K562 (cell line): ENCODE measurements at regions not wholly inside any gene's neighbourhood (a gene's known extent, or its start where the extent isn't known, plus 50 kb on each side); places are given as distances from the start of the nearest gene placed in this dataset.

ENCODE experiments used
- ARID1B ChIP-seq: fragments of 450-650 bp; IDR thresholded peaks from 2 replicates; pipeline ENCODE4 v1.6.1; 2016; ENCODE audit warnings: antibody characterized with exemption, mild to moderate bottlenecking, inconsistent platforms
- CEBPG ChIP-seq, 3 experiments: fragments of 200-800 bp in 1 of 3; sonication (Bioruptor generic) in 1 of 3; sonication (generic) in 1 of 3; formaldehyde crosslinking in 1 of 3; IDR thresholded peaks in 2 of 3; conservative IDR thresholded peaks in 1 of 3; 2 replicates each; pipeline versions ENCODE4 v1.6.1 to v1.8.0; 2016 to 2022; ENCODE audit warnings: missing compliant biosample characterization in 2 of 3, missing genetic modification characterization in 2 of 3, mild to moderate bottlenecking in 1 of 3, missing genetic modification reagents in 1 of 3
- CSDE1 ChIP-seq, 2 experiments: fragments of 450-650 bp; IDR thresholded peaks; 2 replicates each; pipeline ENCODE4 v1.6.1; 2016; ENCODE audit warnings: mild to moderate bottlenecking in 1 of 2
- EZH2 ChIP-seq: IDR thresholded peaks from 2 replicates; pipeline ENCODE4 v1.6.1; 2012; ENCODE audit warnings: low read depth, mild to moderate bottlenecking, inconsistent platforms, low read length, borderline replicate concordance
- FOXK1 ChIP-seq: sonication (generic); formaldehyde crosslinking; IDR thresholded peaks from 2 replicates; pipeline ENCODE4 v1.8.0; 2022; ENCODE audit warnings: missing genetic modification reagents, mild to moderate bottlenecking, borderline replicate concordance
- HDAC1 ChIP-seq, 2 experiments: fragments of 450-650 bp; IDR thresholded peaks; 2 replicates each; pipeline ENCODE4 v1.6.1; 2016 to 2017; ENCODE audit warnings: inconsistent platforms in 1 of 2, mild to moderate bottlenecking in 1 of 2, moderate library complexity in 1 of 2
- HDAC3 ChIP-seq: fragments of 450-650 bp; IDR thresholded peaks from 2 replicates; pipeline ENCODE4 v1.6.1; 2018; ENCODE audit warnings: borderline replicate concordance, mild to moderate bottlenecking, moderate library complexity; ENCODE audit not compliant: partially characterized antibody
- HIVEP1 ChIP-seq: fragments of 250-450 bp; sonication (Bioruptor Pico); IDR thresholded peaks from 2 replicates; pipeline ENCODE4 v1.4.0; 2020; ENCODE audit warnings: mild to moderate bottlenecking
- HOXB6 ChIP-seq: fragments of 250-450 bp; sonication (Bioruptor Pico); IDR thresholded peaks from 2 replicates; pipeline ENCODE4 v1.5.1; 2022; ENCODE audit warnings: mild to moderate bottlenecking, borderline replicate concordance
- LARP7 ChIP-seq: fragments of 450-650 bp; IDR thresholded peaks from 2 replicates; pipeline ENCODE4 v1.6.1; 2016
- MEF2A ChIP-seq: IDR thresholded peaks from 2 replicates; pipeline ENCODE4 v1.6.1; 2011; ENCODE audit warnings: low read depth, mild to moderate bottlenecking, low read length, moderate library complexity; ENCODE audit not compliant: control insufficient read depth
- NFE2 ChIP-seq: IDR thresholded peaks from 2 replicates; pipeline ENCODE4 v1.6.1; 2014; ENCODE audit warnings: antibody characterized with exemption, low read depth
- RUNX1 ChIP-seq: sonication (generic); IDR thresholded peaks from 2 replicates; pipeline ENCODE4 v1.6.1; 2016; ENCODE audit warnings: antibody characterized with exemption, low read depth
- SMARCA5 ChIP-seq: fragments of 450-650 bp; IDR thresholded peaks from 2 replicates; pipeline ENCODE4 v1.6.1; 2016
- SMC3 ChIP-seq: conservative IDR thresholded peaks from 2 replicates; pipeline ENCODE4 v1.6.1; 2011; ENCODE audit warnings: low read depth, low read length, improper control_type of control experiment; ENCODE audit not compliant: insufficient read depth
- TAF9B ChIP-seq: fragments of 450-650 bp; IDR thresholded peaks from 2 replicates; pipeline ENCODE4 v1.6.1; 2018; ENCODE audit warnings: mild to moderate bottlenecking; ENCODE audit not compliant: partially characterized antibody
- TCFL5 ChIP-seq: fragments of 250-450 bp; sonication (Bioruptor Pico); conservative IDR thresholded peaks from 2 replicates; pipeline ENCODE4 v1.6.1; 2021; ENCODE audit warnings: mild to moderate bottlenecking, moderate library complexity, matching md5 sums
- ZNF282 ChIP-seq: sonication (generic); formaldehyde crosslinking; IDR thresholded peaks from 2 replicates; pipeline ENCODE4 v1.8.1; 2023; ENCODE audit warnings: missing genetic modification reagents
- TF ChIP-seq, protein P1 (sequence below), 2 experiments: fragments of 450-650 bp; conservative IDR thresholded peaks; 2 replicates each; pipeline ENCODE4 v1.6.1; 2017; ENCODE audit warnings: mild to moderate bottlenecking in 2 of 2, moderate library complexity in 2 of 2
- TF ChIP-seq, protein P2 (sequence below): IDR thresholded peaks from 2 replicates; pipeline ENCODE4 v1.6.1; 2014; ENCODE audit warnings: antibody characterized with exemption
- TF ChIP-seq, protein P3 (sequence below), 3 experiments: fragments of 200-800 bp in 1 of 3; fragments of 250-450 bp in 1 of 3; fragments of 450-650 bp in 1 of 3; sonication (Bioruptor Pico) in 1 of 3; sonication (Bioruptor generic) in 1 of 3; formaldehyde crosslinking in 1 of 3; IDR thresholded peaks; 2 replicates each; pipeline versions ENCODE4 v1.6.1 to v1.8.0; 2016 to 2022; ENCODE audit warnings: mild to moderate bottlenecking in 2 of 3, missing genetic modification characterization in 2 of 3, missing compliant biosample characterization in 1 of 3, moderate library complexity in 1 of 3

DNA sequence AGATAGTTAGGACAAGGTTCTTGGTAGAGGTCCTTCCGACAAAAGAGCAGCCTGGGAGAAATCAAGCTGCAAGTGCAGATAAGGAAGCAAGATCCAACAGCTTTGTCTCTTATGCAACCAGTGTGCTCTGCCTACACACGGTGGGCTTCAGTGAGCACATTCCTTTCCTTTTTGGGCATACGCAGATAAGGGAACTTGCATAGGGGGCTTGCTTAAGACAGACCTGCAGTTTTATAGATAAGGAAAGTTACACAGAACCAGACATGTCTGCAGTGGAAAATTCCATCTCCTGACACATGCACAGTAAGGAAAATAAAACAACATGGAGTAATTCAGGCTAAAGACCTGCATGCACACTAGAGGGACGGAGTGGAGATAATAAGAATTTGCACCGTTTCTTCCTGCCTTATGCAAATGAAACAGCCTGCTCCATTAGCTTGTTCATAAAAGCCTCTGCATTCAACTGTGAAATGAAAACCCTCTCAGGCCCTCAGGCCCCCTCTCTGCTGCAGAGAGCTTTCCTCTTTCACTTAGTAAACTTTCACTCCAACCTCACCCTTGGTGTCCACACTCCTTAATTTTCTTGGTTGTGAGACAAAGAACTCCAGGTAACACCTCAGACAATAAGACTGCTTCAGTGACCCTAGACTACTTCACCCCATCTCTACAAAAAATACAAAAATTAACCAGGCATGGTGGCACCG is 97.5 kb upstream of the MYLIP start (continued):
- TF ChIP-seq HOXB6 (CRISPR knock-in tag) (0 out of 2 replicates have a peak, but pooled peaks have one; percentile 5), HDAC1 (IDR thresholded peaks at IDR 0.05) (peak; percentile 61 to 97; a peak in 3 of 4 replicates), LARP7 (no peak; the same call in 1 of the 2 replicates), CSDE1 (IDR thresholded peaks at IDR 0.05) (no peak; a peak in 1 of 4 replicates), TCFL5 (CRISPR knock-in tag) (peak; percentile 94), ARID1B (peak; percentile 100), CEBPG (CRISPR knock-in tag; IDR thresholded peaks at IDR 0.05) (peak; percentile 92), CEBPG (tag; conservative IDR thresholded peaks at IDR 0.05 in 1 of 2, IDR thresholded peaks at IDR 0.05 in 1 of 2) (peak; percentile 87 to 90), EZH2 (peak; percentile 81; the same call in 1 of the 2 replicates), NFE2 (peak; percentile 75), MEF2A (peak; percentile 91), SMC3 (0 out of 2 replicates have a peak, but pooled peaks have one; percentile 8), HIVEP1 (peak; percentile 93; the same call in 1 of the 2 replicates), FOXK1 (CRISPR knock-in tag) (no peak), RUNX1 (peak; percentile 96), ZNF282 (CRISPR knock-in tag) (no peak), TAF9B (peak; percentile 82), SMARCA5 (no peak), HDAC3 (peak; percentile 99)
- TF ChIP-seq, protein P1, sequence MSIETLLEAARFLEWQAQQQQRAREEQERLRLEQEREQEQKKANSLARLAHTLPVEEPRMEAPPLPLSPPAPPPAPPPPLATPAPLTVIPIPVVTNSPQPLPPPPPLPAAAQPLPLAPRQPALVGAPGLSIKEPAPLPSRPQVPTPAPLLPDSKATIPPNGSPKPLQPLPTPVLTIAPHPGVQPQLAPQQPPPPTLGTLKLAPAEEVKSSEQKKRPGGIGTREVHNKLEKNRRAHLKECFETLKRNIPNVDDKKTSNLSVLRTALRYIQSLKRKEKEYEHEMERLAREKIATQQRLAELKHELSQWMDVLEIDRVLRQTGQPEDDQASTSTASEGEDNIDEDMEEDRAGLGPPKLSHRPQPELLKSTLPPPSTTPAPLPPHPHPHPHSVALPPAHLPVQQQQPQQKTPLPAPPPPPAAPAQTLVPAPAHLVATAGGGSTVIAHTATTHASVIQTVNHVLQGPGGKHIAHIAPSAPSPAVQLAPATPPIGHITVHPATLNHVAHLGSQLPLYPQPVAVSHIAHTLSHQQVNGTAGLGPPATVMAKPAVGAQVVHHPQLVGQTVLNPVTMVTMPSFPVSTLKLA (conservative IDR thresholded peaks at IDR 0.05), result peak; percentile 72 to 88; a peak in 3 of 4 replicates
- TF ChIP-seq, protein P2, sequence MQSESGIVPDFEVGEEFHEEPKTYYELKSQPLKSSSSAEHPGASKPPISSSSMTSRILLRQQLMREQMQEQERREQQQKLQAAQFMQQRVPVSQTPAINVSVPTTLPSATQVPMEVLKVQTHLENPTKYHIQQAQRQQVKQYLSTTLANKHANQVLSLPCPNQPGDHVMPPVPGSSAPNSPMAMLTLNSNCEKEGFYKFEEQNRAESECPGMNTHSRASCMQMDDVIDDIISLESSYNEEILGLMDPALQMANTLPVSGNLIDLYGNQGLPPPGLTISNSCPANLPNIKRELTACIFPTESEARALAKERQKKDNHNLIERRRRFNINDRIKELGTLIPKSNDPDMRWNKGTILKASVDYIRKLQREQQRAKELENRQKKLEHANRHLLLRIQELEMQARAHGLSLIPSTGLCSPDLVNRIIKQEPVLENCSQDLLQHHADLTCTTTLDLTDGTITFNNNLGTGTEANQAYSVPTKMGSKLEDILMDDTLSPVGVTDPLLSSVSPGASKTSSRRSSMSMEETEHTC, result peak; percentile 58; the same call in 1 of the 2 replicates
- TF ChIP-seq, protein P3, sequence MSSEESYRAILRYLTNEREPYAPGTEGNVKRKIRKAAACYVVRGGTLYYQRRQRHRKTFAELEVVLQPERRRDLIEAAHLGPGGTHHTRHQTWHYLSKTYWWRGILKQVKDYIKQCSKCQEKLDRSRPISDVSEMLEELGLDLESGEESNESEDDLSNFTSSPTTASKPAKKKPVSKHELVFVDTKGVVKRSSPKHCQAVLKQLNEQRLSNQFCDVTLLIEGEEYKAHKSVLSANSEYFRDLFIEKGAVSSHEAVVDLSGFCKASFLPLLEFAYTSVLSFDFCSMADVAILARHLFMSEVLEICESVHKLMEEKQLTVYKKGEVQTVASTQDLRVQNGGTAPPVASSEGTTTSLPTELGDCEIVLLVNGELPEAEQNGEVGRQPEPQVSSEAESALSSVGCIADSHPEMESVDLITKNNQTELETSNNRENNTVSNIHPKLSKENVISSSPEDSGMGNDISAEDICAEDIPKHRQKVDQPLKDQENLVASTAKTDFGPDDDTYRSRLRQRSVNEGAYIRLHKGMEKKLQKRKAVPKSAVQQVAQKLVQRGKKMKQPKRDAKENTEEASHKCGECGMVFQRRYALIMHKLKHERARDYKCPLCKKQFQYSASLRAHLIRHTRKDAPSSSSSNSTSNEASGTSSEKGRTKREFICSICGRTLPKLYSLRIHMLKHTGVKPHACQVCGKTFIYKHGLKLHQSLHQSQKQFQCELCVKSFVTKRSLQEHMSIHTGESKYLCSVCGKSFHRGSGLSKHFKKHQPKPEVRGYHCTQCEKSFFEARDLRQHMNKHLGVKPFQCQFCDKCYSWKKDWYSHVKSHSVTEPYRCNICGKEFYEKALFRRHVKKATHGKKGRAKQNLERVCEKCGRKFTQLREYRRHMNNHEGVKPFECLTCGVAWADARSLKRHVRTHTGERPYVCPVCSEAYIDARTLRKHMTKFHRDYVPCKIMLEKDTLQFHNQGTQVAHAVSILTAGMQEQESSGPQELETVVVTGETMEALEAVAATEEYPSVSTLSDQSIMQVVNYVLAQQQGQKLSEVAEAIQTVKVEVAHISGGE (CRISPR knock-in tag; IDR thresholded peaks at IDR 0.05), result peak in 1 of 3 experiments; percentile 90; a peak in 2 of 6 replicates
